ENCODE measurements at regions not wholly inside any gene's neighbourhood (a gene's known extent, or its start where the extent isn't known, plus 50 kb on each side); places are given as distances from the start of the nearest gene placed in this dataset.

- TF ChIP-seq CTCF (IDR thresholded peaks at IDR 0.05) (no peak), POLR2A (IDR thresholded peaks at IDR 0.05) (no peak)
Observed at GRCh38 chr10:106167946-106168345, 996.6 kb downstream of the SORCS1 start.

Measured in adrenal gland (tissue), 5 donors.